Panc1 (cell line): ENCODE measurements at regions not wholly inside any gene's neighbourhood (a gene's known extent, or its start where the extent isn't known, plus 50 kb on each side); places are given as distances from the start of the nearest gene placed in this dataset.

Experiments used
- POLR2AphosphoS5 ChIP-seq: IDR thresholded peaks from 2 replicates; pipeline ENCODE4 v1.6.1; 2012; ENCODE audit warnings: mild to moderate bottlenecking, low read depth, low read length, moderate library complexity
- SIN3A ChIP-seq: IDR thresholded peaks from 2 replicates; pipeline ENCODE4 v1.6.1; 2012; ENCODE audit warnings: low read depth, mild to moderate bottlenecking, low read length, moderate library complexity, borderline replicate concordance; ENCODE audit not compliant: insufficient read depth
- TF ChIP-seq, protein P1 (sequence below): fragments of 450-650 bp; IDR thresholded peaks from 2 replicates; pipeline ENCODE4 v1.5.1; 2017; ENCODE audit warnings: mild to moderate bottlenecking
- TF ChIP-seq, protein P2 (sequence below), 2 experiments: IDR thresholded peaks; 2 replicates each; pipeline ENCODE4 v1.6.1; 2011 to 2012; ENCODE audit warnings: low read depth in 2 of 2, control low read depth in 1 of 2, low read length in 1 of 2, mild to moderate bottlenecking in 1 of 2, moderate library complexity in 1 of 2; ENCODE audit not compliant: insufficient read depth in 1 of 2

DNA sequence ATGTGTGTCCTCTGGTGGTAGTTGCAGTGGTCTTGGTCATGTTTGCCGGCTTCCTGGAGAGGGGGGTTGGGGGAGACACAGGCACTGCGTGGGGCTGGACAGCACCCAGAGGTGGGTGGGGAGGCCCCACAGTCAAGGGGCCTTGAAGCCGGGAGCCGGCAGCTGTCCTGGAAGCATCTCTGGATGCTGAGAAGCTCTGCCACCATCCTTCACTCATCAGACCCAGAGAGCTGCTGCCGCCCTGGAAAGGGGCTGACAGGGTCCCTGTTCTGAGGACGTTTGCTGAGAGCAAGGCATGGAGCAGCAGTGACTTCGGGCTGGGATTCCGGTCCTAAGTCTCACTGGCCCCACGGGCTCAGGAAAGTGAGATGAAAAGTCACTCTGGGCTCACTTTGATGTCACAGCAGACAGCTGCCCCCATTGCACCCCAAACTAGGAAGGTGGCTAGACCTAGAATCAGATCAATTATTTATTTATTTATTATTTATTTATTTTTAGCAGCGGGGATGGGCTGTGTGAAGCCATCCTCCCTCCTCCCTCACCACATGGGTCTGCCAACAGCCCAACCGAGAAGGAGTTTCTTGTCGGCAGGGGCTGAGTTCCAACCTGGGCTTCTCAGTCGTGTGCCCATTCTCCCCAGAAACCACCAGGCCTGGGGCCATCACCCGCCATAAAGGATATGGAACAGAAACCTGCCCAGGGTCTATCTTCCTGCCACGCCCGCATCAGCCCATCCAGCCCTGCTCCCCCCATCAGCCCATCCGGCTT lies 547.4 kb downstream of the PTPRU start:
- TF ChIP-seq, protein P1, sequence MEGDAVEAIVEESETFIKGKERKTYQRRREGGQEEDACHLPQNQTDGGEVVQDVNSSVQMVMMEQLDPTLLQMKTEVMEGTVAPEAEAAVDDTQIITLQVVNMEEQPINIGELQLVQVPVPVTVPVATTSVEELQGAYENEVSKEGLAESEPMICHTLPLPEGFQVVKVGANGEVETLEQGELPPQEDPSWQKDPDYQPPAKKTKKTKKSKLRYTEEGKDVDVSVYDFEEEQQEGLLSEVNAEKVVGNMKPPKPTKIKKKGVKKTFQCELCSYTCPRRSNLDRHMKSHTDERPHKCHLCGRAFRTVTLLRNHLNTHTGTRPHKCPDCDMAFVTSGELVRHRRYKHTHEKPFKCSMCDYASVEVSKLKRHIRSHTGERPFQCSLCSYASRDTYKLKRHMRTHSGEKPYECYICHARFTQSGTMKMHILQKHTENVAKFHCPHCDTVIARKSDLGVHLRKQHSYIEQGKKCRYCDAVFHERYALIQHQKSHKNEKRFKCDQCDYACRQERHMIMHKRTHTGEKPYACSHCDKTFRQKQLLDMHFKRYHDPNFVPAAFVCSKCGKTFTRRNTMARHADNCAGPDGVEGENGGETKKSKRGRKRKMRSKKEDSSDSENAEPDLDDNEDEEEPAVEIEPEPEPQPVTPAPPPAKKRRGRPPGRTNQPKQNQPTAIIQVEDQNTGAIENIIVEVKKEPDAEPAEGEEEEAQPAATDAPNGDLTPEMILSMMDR: no peak
- TF ChIP-seq SIN3A (no peak), POLR2AphosphoS5 (no peak)
- TF ChIP-seq, protein P2, sequence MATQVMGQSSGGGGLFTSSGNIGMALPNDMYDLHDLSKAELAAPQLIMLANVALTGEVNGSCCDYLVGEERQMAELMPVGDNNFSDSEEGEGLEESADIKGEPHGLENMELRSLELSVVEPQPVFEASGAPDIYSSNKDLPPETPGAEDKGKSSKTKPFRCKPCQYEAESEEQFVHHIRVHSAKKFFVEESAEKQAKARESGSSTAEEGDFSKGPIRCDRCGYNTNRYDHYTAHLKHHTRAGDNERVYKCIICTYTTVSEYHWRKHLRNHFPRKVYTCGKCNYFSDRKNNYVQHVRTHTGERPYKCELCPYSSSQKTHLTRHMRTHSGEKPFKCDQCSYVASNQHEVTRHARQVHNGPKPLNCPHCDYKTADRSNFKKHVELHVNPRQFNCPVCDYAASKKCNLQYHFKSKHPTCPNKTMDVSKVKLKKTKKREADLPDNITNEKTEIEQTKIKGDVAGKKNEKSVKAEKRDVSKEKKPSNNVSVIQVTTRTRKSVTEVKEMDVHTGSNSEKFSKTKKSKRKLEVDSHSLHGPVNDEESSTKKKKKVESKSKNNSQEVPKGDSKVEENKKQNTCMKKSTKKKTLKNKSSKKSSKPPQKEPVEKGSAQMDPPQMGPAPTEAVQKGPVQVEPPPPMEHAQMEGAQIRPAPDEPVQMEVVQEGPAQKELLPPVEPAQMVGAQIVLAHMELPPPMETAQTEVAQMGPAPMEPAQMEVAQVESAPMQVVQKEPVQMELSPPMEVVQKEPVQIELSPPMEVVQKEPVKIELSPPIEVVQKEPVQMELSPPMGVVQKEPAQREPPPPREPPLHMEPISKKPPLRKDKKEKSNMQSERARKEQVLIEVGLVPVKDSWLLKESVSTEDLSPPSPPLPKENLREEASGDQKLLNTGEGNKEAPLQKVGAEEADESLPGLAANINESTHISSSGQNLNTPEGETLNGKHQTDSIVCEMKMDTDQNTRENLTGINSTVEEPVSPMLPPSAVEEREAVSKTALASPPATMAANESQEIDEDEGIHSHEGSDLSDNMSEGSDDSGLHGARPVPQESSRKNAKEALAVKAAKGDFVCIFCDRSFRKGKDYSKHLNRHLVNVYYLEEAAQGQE (IDR thresholded peaks at IDR 0.05; ENCODE audit: insufficient read depth in 1 of 2, low read depth in 2 of 2, low read length in 1 of 2): no peak
